Vagina (tissue), 2 donors: ENCODE measurements at regions not wholly inside any gene's neighbourhood (a gene's known extent, or its start where the extent isn't known, plus 50 kb on each side); places are given as distances from the start of the nearest gene placed in this dataset.

ENCODE experiments used
- POLR2AphosphoS5 ChIP-seq, 2 donors: sonication (generic); formaldehyde crosslinking; IDR thresholded peaks; one replicate each; pipeline ENCODE4 v1.9.0; 2017; ENCODE audit warnings: antibody characterized with exemption in 2 of 2, mild to moderate bottlenecking in 2 of 2, low read depth in 1 of 2; ENCODE audit not compliant: insufficient read depth in 1 of 2
- TF ChIP-seq, protein P1 (sequence below), 3 experiments: fragments of 450-650 bp in 2 of 3; fragments of 200-600 bp in 1 of 3; sonication (generic) in 1 of 3; IDR thresholded peaks; one replicate each; pipeline ENCODE4 v1.5.1; 2017 to 2019; ENCODE audit warnings: antibody characterized with exemption in 3 of 3, mild to moderate bottlenecking in 2 of 3, moderate library complexity in 2 of 3

- TF ChIP-seq POLR2AphosphoS5 (IDR thresholded peaks at IDR 0.05; ENCODE audit: insufficient read depth in 1 of 2, low read depth in 1 of 2), result no peak
- TF ChIP-seq, protein P1, sequence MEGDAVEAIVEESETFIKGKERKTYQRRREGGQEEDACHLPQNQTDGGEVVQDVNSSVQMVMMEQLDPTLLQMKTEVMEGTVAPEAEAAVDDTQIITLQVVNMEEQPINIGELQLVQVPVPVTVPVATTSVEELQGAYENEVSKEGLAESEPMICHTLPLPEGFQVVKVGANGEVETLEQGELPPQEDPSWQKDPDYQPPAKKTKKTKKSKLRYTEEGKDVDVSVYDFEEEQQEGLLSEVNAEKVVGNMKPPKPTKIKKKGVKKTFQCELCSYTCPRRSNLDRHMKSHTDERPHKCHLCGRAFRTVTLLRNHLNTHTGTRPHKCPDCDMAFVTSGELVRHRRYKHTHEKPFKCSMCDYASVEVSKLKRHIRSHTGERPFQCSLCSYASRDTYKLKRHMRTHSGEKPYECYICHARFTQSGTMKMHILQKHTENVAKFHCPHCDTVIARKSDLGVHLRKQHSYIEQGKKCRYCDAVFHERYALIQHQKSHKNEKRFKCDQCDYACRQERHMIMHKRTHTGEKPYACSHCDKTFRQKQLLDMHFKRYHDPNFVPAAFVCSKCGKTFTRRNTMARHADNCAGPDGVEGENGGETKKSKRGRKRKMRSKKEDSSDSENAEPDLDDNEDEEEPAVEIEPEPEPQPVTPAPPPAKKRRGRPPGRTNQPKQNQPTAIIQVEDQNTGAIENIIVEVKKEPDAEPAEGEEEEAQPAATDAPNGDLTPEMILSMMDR (IDR thresholded peaks at IDR 0.05), result no peak
Measured at GRCh38 chr20:18978311-18978710, 164.7 kb downstream of the SCP2D1 start.
